OCI-LY3 (cell line): ENCODE measurements at regions not wholly inside any gene's neighbourhood (a gene's known extent, or its start where the extent isn't known, plus 50 kb on each side); places are given as distances from the start of the nearest gene placed in this dataset.

Source experiments
- CTCF ChIP-seq: fragments of 200-600, 300-600 bp; sonication (generic); IDR thresholded peaks from 2 replicates; pipeline ENCODE4 v1.5.1; 2014; ENCODE audit warnings: antibody characterized with exemption, low read length, low read depth
- EZH2phosphoT487 ChIP-seq: fragments of 200-600 bp; shearing (Covaris generic); IDR thresholded peaks from 2 replicates; pipeline ENCODE4 v1.6.1; 2018; ENCODE audit warnings: antibody characterized with exemption, mixed run types, low read depth

- TF ChIP-seq CTCF, result no peak
- TF ChIP-seq EZH2phosphoT487, result no peak
These were observed 123.9 kb downstream of the SHOX2 start for GRCh38 chr3:157982359-157982758.
